GM04504 (cell line): ENCODE measurements at regions not wholly inside any gene's neighbourhood (a gene's known extent, or its start where the extent isn't known, plus 50 kb on each side); places are given as distances from the start of the nearest gene placed in this dataset.

Experiments used
- DNase-seq: peaks from one replicate; pipeline ENCODE4 v3.0.0-alpha.2; 2012; ENCODE audit warnings: low read depth

DNA sequence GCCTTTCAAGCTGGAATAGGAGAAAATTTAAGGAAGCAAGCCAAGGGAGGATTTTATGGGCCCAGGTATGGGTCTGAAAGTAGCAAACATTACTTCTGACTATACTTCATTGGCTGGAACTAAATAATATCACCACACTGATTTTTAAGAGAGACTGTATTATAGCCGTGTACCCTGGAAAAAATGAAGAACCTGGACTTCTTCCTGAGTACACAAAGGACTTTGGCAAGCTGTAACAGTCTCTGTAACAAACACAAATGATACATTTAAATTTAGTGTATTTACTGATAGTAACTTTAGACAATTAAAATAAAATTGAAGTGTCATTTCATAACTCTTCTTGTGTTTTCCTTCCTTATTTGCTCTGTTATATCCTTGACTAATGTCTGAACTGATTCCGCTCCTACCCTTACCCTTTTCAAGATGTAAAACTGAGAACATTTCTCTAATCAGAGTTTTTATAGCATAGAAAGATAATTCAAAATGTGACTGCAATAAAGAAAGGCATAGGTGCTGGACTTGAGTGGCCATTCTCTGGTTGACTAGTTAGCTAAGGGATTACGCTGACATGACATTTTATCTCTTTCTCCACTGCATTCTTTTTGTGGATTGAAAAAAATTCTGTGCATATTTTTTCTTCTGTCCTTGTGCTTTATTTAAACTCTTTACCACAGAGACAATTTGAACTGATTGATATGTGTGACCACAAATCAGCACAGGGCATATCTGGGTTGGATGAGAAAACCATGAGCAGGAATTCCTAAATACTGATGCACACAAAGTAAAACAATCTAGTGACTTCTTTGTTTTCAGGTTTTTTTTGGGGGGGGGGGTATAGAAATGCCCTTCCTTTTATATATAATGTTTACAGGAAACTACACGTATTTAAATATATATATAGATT lies 349.7 kb downstream of the MDFIC start:
- DNase-seq: peak; percentile 24

DNA sequence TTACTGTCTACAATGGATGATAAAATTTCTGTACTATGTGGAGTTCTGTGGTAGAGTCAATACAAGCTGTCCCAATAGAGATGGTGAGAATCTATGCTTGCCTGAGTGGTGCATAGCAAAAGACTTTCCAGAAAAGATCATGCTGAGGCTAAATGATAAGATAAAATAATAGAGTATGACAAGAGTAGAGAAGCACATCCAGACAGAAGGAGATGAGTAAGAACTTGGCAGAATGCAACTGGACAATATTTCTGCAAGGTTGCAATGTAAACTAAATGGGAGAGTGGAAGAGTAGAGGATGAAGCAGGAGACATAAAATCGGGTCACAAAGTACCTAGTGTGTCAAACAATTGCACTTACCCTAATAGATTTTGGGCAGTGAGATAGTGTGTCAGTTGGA lies 347.6 kb downstream of the MDFIC start:
- no peak for DNase-seq

DNA sequence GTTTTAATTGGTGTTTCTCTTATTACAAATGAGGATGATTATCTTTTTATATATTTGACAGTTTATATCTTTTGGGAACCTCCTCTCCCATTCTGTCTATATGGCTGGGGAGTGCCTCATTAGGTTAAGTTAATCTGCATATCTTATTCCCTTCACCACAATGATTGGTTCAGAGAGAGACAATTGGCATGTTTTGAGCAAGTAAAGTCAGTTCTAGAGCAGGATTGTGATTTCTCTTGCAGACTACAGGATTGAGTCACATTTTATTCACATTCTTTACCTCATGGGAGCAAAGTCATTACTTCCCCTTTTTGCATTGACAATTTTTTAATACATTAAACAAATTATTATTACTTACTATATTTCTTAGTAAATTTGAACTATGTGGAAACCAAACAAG lies 345.6 kb downstream of the MDFIC start:
- no peak for DNase-seq

DNA sequence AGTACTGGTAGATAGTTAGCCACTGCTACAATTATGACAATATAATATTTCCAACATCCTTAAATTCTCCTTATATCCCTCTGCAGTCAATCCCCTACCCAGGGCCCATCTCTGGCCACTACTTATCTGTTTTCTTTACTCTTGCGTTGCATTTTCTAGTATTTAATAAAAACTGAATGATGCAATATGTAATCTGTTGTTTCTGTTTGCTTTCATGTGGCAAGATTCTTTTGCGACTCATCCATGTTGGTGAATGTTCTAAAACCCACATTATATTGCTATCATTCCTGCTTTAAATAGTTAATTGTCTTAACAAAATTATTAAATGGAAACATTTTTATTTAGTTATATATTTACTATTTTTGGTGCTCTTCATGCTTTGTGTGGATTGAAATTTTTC lies 338.5 kb downstream of the MDFIC start:
- DNase-seq: no peak

DNA sequence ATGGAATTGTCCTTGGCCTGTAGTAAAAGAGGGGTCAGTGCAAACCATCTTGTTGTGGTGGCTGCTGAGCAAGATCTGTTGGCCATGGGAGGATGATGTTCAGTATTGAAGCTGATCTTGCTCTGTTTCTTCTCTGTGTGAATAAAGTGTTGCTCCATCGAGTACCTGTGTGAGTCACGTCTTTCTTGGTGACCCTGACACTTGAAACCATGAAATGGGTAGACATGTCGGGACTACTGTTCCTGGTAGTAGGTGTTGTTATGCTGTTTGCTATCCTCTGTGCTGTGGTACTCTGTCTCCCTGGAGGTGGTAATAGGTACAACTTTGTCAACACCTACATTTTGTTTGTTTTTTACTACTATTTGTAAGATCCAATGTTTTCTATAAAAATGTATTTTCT lies 330.6 kb downstream of the MDFIC start:
- DNase-seq: no peak

DNA sequence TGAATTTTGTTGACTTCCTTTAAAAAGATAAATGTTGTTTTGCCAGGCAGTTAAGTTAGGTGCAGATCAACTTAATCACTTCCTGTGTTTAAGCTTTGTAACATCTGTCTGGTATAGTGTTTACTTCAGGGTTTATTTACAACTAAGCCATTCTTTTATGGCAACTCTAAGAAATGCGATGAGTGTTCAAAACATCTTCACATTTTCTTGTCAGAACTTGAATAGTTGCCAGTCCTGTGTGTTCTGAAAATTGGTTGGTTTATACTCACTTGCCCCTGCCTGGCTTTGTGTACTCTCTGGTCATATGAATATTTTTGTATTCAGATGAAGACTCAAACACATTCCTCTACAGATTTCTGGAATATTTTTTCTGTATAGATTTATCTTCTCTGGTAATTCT lies 327.2 kb downstream of the MDFIC start:
- peak; percentile 40 for DNase-seq

DNA sequence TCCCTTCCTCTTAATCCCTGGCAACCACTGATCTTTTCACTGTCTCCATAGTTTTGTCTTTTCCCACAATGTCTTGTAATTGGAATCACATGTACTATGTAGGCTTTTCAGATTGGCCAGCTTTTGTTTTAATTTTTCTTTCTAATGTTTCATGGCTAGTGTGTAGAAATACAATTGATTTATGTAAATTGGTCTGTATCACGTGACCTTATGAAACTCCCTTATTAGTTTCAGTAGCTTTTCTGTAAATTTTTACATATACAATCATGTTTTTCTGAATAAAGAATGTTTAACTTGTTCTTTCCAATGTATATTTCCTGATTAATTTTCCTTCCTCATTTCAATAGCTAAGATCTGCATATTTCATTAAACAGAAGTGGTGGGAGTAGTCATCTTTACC lies 319.3 kb downstream of the MDFIC start:
- DNase-seq: no peak

DNA sequence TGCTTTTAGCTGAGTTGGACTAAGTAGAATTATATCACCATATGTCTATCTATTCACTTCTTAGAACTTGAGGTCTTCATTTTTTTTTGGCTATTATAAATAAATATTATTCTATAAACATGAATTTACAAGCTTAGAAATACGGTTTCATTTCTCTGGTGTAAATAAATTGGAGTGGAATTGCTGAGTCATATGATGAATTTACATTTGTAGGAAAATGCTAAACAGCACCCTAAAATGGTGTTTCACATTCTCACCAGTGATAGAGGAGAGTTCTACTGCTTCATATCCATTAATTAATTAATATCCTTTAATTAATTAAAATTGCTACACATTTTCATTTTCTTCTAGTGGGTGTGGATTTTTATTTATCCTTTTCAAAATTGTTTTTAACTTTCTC lies 318.3 kb downstream of the MDFIC start:
- DNase-seq: no peak

DNA sequence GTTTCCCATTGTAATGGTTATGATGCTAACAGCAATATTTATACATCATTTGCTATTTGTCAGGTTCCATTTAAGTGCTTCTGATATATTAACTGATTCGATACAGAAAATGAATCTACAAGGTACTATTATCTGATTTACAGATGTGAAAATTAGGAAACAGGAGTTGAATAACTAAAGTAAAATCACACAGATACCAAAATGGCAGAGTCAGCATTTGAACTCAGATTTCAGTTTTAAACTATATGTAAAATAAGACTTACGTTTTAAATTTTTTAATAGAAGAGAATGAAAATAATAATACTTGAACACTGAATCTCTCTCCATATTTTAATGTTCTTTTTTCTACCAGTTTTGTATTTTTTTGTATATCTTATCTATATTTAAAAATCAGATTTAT lies 313.2 kb downstream of the MDFIC start:
- no peak for DNase-seq

DNA sequence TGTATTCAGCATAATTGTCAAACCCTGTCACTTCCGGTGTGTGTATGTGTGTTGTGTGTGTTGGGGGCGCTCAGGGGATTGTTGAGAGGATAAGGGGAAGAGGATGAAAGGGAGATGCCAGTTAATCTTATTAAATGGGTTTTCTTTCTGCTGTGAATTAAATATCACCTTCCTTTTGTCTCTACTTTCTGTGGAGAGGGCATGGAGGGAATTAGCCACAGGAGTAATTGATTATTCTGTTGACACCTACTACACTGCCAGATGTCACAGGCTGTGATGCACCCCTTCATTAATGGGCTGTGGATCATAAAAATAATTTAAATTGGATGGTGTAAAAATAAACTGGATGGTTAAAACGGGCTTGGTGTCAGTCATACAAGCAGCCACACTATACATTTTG lies 311.9 kb downstream of the MDFIC start:
- no peak for DNase-seq

DNA sequence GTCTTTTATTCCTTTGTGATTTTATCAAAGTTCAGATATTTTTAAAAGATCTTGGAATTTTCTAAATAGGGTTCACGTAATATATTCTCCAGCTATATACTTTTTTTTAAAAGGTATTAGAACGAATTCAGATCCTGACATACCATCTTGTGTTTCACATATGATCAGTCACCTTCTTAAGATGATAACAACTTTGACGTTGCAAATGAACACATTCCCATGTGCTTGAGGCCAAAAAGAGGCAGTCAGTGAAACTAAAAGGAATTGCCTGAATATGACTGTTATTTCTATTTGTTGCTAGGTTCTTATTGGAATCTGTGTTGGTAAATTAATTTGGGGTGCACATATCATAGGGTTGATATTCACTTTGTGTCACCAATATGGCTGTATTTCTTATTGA lies 310.1 kb downstream of the MDFIC start:
- no peak for DNase-seq

DNA sequence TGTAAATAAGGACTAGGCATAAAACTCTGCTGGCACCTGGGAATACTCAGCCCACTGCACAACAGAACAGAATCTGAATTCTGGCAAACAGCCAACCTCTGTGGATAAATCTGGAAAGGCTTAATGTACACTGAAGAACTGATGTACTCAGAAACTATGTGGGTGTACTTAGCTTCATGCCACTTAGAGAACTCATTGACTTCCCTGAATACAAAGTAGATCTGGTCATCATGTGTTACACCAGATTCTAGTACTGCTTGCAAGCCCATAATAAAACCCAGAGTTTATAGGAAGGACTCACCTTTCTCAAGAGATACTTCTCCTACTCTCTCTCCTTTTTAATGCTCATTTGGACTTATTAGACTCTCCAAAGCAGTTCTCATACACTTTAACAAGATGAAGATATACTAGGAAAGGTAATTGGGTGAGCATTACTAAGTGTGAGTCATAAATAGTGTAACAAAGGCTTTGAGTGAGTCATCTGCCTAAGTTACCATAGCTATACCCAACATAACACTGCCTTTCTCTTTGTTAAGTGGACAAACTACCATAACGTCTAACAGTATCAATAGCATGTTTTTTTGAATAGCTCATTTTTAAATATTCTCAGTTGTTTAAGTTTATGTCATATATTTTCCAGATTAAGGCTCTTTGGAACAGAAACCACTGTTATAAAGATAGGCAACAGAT lies 309.1 kb downstream of the MDFIC start:
- peak; percentile 77 for DNase-seq

DNA sequence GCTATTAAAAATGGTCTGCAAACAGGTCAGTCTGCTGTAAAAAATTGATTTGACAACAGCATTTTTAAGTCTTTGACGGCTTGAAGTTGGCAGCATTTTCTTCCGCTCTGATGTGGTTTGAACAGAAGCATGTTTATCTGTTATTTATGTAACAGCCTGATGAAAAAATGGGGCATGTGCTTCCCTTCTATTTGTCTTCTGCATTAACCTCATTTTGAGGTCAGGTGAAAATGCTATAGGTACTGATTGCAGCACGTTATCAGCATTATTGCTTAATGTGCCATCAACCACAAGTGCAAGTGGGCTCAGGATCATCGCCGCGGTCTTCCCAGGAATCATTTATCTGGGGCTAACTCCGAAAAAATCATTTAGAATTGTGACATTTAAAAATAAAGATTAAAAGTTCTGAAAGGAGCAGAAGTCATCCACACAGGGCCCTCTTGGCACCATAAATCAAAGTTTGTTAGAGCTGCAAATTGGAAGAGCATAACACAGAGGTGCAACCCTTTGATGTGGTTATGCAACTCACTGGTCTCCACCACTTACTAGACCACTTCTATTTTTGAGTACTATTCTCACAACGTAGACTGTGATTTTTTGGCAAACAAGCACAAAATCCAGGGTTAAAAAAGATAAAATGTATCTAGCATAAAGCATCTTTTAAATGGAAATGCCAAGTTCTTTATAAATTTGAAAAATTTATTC lies 307.7 kb downstream of the MDFIC start:
- DNase-seq: no peak

DNA sequence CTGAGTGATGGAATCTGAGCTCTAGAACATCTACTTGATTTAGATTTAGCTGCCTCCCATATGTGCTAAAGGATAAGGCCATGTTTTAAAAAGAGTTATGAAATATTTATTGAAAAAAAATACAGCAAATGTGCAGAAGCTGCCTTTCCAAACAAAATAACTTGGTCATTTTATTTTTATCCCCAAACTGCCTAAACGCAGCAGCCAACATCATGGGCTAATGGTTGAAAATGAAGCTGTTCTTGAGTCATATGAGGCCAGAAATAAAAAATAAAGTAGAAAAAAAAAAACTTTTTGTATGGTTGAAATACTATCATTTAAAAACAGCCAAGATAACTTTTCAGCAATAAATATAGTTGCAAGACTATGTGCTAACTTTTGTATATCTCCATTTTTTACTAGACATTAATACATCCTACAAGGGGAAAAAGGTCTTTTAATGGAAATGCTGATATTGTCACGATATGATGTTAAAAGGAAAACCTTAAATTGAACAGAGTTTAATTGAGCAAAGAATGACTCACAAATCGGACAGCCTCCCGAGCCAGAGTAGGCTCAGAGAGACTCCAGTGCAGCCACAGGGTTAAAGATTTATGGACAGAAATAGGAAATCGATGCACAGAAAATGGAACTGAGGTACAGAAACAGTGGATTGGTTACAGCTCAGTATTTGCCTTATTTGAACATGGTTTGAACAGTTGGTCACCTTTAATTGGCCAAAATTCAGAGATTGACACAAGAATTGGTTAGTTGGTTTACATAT lies 305.8 kb downstream of the MDFIC start:
- DNase-seq: no peak

DNA sequence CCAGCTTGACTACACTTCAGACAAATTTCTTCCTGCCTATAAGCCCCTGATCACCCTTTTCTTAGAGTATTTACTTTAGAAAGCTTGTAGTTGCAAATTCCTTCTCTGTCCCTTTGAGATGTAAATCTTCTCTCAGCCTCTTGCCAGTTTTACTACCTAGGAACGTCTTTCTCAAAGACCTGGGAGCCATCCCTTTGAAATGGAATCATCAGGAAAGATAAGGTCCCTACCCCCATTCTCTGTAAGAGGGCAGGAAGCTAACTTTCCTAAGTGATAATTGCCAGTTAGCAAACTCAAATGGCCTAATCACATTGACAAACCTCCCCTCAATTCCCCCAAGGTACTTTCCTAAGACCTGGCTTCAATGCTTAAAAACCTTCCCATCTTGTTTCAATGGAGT lies 304.5 kb downstream of the MDFIC start:
- no peak for DNase-seq

DNA sequence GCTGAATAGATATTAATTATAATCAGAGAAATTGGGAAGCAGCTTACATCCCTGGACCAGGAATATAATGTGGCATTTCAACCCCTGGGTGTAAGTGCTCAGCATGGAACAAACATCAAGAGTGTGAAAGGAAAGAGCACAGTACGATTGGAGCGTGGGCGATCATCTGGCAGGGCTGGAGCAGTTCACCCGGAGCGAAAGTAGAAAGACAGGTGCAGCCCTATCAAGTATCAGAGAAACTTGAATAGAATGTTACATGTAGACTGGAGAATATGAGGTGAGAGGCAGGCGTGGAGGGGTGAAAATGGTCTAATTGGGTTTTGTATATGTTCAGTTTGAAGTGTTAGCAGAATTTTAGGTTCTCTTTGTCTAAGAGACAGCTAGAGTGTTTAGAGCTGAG lies 303.0 kb downstream of the MDFIC start:
- DNase-seq: no peak

DNA sequence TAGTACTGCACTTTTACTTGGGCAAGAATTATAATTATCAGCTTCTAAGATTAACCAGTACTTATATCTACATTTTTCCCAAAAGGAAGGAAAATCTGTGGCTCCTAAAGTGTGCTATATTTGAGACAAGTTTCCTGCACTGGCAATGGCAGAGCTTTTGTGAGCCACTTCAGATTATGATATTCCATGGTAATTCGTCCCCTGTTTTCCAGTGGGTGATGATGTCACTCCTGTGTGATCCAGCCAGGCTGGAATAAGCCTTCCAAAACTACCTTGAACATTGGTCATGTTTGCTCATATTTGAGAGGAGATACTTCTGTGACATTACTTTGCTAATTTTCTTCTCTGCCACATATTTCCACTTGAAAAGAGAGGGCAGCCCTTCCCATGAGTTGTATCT lies 302.1 kb downstream of the MDFIC start:
- DNase-seq: no peak

DNA sequence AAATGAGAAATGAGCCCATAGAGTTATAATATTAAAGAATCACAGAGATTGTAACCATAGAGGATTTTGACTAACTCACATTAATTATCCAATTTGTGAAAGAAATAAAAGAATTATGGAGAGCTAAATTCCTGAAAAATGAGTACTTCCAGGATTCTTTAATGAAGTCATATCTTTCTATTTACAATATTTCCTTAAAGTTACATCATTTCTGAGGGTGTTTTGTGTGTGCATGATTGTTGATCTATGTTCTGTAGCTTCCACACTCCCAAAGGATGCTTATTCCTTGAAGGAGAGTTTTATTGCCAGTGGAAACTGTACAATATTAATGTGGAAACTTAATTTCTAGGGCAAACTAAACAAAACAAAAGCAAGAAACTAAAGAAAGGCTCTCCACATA lies 299.6 kb downstream of the MDFIC start:
- peak; percentile 16 for DNase-seq

DNA sequence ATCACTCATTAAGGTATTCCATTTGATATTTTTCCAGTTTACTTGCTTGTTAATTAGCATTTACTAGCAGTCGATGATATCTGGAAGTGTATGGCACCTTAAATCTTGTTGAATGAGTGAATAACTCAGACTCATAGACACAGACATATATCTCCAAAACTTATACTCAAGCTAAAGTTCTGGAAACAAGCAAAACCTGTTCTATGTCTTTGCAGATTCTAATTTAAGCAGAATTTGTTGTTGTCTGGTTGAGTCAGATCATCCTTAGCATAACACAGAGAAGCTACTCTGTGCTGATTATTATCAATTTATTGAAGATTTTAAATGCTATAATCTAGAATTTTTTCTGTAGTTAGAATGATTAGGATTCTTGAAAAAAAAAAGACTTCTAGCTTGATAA lies 296.2 kb downstream of the MDFIC start:
- DNase-seq: no peak

DNA sequence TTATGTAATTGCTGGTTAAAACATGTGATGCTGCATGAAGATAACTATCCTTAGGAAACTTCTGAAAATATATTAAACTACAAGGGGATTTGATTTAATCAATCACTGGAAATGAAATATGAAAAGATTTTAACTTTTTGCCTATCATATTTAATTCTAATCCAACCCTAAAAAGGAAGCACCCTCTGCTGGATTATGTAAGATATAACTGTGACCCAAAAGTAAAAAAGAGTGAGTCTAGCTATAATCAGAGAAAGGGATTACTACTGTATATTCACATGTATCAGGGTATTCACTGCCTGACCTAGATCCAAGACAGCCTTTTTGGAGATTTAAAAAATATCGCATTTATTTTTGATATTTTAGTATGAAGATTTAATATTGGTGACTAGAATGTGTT lies 295.5 kb downstream of the MDFIC start:
- no peak for DNase-seq

DNA sequence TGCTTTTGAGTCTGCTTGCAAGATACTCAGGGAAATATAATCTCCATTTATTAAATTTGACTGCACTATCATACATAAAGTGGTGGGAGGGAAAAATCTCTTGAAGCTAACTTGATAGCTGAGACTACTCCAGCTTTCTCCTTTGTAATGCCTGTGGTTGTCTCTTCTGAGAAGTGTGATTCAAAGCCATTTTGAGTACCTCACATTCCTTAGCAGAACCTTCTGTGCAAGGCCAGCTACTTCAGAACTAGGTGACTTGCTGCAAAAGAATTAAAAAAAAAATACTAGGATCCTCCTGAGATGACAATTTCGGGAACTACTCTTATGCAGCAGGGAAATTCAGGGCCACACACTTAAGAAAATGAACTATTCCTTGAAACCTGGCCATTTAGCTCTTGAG lies 294.8 kb downstream of the MDFIC start:
- DNase-seq: no peak

DNA sequence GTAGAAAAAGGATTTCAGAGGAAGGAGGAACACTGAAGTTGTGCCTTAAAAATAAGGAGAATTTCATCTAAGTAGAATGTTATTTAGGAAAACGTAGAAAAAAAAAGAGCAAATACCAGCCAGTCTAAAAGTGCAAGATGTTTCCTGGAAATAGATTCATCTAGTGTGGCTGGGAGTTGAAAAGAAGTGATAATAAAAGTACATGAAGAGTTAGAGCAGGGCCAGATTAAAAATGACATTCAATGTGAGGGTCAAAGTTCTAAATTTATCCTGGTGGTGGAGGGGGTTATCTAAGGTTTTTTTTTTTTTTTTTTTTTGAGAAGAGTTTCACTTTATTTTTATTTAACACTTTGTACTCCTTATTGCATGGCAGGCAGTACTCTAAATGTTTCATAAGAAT lies 289.3 kb downstream of the MDFIC start:
- DNase-seq: no peak
